ENCODE measurements at regions not wholly inside any gene's neighbourhood (a gene's known extent, or its start where the extent isn't known, plus 50 kb on each side); places are given as distances from the start of the nearest gene placed in this dataset.
"Not testable (repeated sequence)": the region's sequence is repeated elsewhere in the genome, so short reads cannot be mapped to it uniquely, and the experiment has no call there.

GRCh38 chr22:26769663-26770062 lies 112.3 kb downstream of the MIAT start:
- Mint-ChIP-seq H3K36me3 (ENCODE audit: low read depth, unreplicated experiment) (peaks cover 6% of the 10 kb centered on the region), H3K27me3 (ENCODE audit: low read depth, unreplicated experiment) (no peaks in the 10 kb centered on the region), H3K9me3 (ENCODE audit: unreplicated experiment) (peaks cover 11% of the 10 kb centered on the region), H3K27ac (ENCODE audit: unreplicated experiment) (no peak overlapping the region), H3K4me1 (ENCODE audit: low read depth, unreplicated experiment) (peaks cover 8% of the 10 kb centered on the region), H3K4me3 (ENCODE audit: unreplicated experiment) (no peak overlapping the region)
- no peaks in the 10 kb centered on the region for H4K20me1 ChIP-seq (ENCODE audit: insufficient read depth, low read length)
- H3K4me2 ChIP-seq (ENCODE audit: low read length): no peak overlapping the region
- no peaks in the 10 kb centered on the region for H3K79me2 ChIP-seq (ENCODE audit: insufficient read depth, low read length)
- H3K4me3 ChIP-seq (ENCODE audit: insufficient read depth, low read depth, low read length): no peak overlapping the region
- H2AFZ ChIP-seq (ENCODE audit: low read depth, low read length): no peak overlapping the region
- H3K9me3 ChIP-seq (ENCODE audit: insufficient read depth, low read depth, low read length): no peaks in the 10 kb centered on the region
- no peak for TF ChIP-seq CTCF (IDR thresholded peaks at IDR 0.05; ENCODE audit: insufficient read depth, low read depth, low read length)
- no peak for TF ChIP-seq EZH2 (IDR thresholded peaks at IDR 0.05; ENCODE audit: insufficient read depth, low read length)
- H3K36me3 ChIP-seq (ENCODE audit: insufficient read depth, low read length): no peaks in the 10 kb centered on the region
- no peaks in the 10 kb centered on the region for H3K27me3 ChIP-seq (ENCODE audit: insufficient read depth, low read length)
- H3K4me1 ChIP-seq (ENCODE audit: insufficient read depth, low read length): peaks cover 7% of the 10 kb centered on the region
- no peak for DNase-seq (ENCODE audit: low read depth)
- no peak overlapping the region for H3K9ac ChIP-seq (ENCODE audit: low read length)
- H3K27ac ChIP-seq (ENCODE audit: low read depth, low read length): no peak overlapping the region
- no peak for FAIRE-seq

- H3K4me3 ChIP-seq (ENCODE audit: insufficient read depth, low read depth, low read length): no peak overlapping the region
- DNase-seq (ENCODE audit: low read depth) (peak; percentile 60), FAIRE-seq (peak; percentile 23)
- no peaks in the 10 kb centered on the region for H3K9me3 ChIP-seq (ENCODE audit: insufficient read depth, low read depth, low read length)
- H3K27ac ChIP-seq (ENCODE audit: low read depth, low read length): no peak overlapping the region
- Mint-ChIP-seq H3K4me3 (ENCODE audit: unreplicated experiment) (no peak overlapping the region), H3K36me3 (ENCODE audit: low read depth, unreplicated experiment) (peaks cover 6% of the 10 kb centered on the region), H3K27me3 (ENCODE audit: low read depth, unreplicated experiment) (no peaks in the 10 kb centered on the region), H3K27ac (ENCODE audit: unreplicated experiment) (no peak overlapping the region), H3K9me3 (ENCODE audit: unreplicated experiment) (peaks cover 11% of the 10 kb centered on the region), H3K4me1 (ENCODE audit: low read depth, unreplicated experiment) (peaks cover 5% of the 10 kb centered on the region)
- TF ChIP-seq EZH2 (IDR thresholded peaks at IDR 0.05; ENCODE audit: insufficient read depth, low read length): no peak
- no peak for TF ChIP-seq CTCF (IDR thresholded peaks at IDR 0.05; ENCODE audit: insufficient read depth, low read depth, low read length)
- no peaks in the 10 kb centered on the region for H4K20me1 ChIP-seq (ENCODE audit: insufficient read depth, low read length)
- H3K4me2 ChIP-seq (ENCODE audit: low read length): no peak overlapping the region
- no peaks in the 10 kb centered on the region for H3K36me3 ChIP-seq (ENCODE audit: insufficient read depth, low read length)
- no peak overlapping the region for H2AFZ ChIP-seq (ENCODE audit: low read depth, low read length)
- H3K4me1 ChIP-seq (ENCODE audit: insufficient read depth, low read length): peaks cover 7% of the 10 kb centered on the region
- no peaks in the 10 kb centered on the region for H3K27me3 ChIP-seq (ENCODE audit: insufficient read depth, low read length)
- H3K79me2 ChIP-seq (ENCODE audit: insufficient read depth, low read length): no peaks in the 10 kb centered on the region
- H3K9ac ChIP-seq (ENCODE audit: low read length): no peak overlapping the region
Observed at GRCh38 chr22:26770624-26771023, 113.2 kb downstream of the MIAT start.

GRCh38 chr22:26773054-26773453 lies 115.7 kb downstream of the MIAT start:
- H3K36me3 Mint-ChIP-seq (ENCODE audit: low read depth, unreplicated experiment); H3K4me2 ChIP-seq (ENCODE audit: low read length); H3K4me3 Mint-ChIP-seq (ENCODE audit: unreplicated experiment); H3K27ac Mint-ChIP-seq (ENCODE audit: unreplicated experiment); H3K27me3 ChIP-seq (ENCODE audit: insufficient read depth, low read length); FAIRE-seq; H3K4me1 ChIP-seq (ENCODE audit: insufficient read depth, low read length); H2AFZ ChIP-seq (ENCODE audit: low read depth, low read length); H3K9ac ChIP-seq (ENCODE audit: low read length); DNase-seq (ENCODE audit: low read depth); H3K79me2 ChIP-seq (ENCODE audit: insufficient read depth, low read length); H3K27me3 Mint-ChIP-seq (ENCODE audit: low read depth, unreplicated experiment); H3K4me3 ChIP-seq (ENCODE audit: insufficient read depth, low read depth, low read length); H4K20me1 ChIP-seq (ENCODE audit: insufficient read depth, low read length); H3K36me3 ChIP-seq (ENCODE audit: insufficient read depth, low read length); H3K9me3 Mint-ChIP-seq (ENCODE audit: unreplicated experiment); H3K27ac ChIP-seq (ENCODE audit: low read depth, low read length); H3K9me3 ChIP-seq (ENCODE audit: insufficient read depth, low read depth, low read length): not testable (repeated sequence)
- H3K4me1 Mint-ChIP-seq (ENCODE audit: low read depth, unreplicated experiment): peaks cover 16% of the 10 kb centered on the region

All from astrocyte (in vitro differentiated cells and primary cell).